Neural progenitor cell (in vitro differentiated cells): ENCODE measurements at regions not wholly inside any gene's neighbourhood (a gene's known extent, or its start where the extent isn't known, plus 50 kb on each side); places are given as distances from the start of the nearest gene placed in this dataset.
A peak's percentile ranks its signal among the peaks of the same experiment; 100 is the strongest.

Experiments used
- DNase-seq: peaks from one replicate; pipeline ENCODE4 v3.0.0-alpha.2; 2016; ENCODE audit warnings: low spot score
- H2AFZ ChIP-seq: fragments of 200-600 bp; sonication (generic); replicated peaks from 2 replicates; pipeline ENCODE4 v1.6.1; 2016; ENCODE audit warnings: antibody characterized with exemption
- H3F3A ChIP-seq: fragments of 200-600 bp; sonication (generic); 2 replicates; pipeline ENCODE4 v1.6.1; 2016; ENCODE audit warnings: antibody characterized with exemption, low read depth
- H3K27ac ChIP-seq: fragments of 200-600 bp; sonication (generic); 2 replicates; pipeline ENCODE4 v1.5.1; 2016; ENCODE audit warnings: mild to moderate bottlenecking
- H3K27me3 ChIP-seq: fragments of 200-600 bp; sonication (generic); 2 replicates; pipeline ENCODE4 v1.6.1; 2016; ENCODE audit warnings: mild to moderate bottlenecking, moderate library complexity
- H3K36me3 ChIP-seq: fragments of 200-600 bp; sonication (generic); 2 replicates; pipeline ENCODE4 v1.5.1; 2016
- H3K4me1 ChIP-seq: fragments of 200-600 bp; sonication (generic); 2 replicates; pipeline ENCODE4 v1.6.1; 2016; ENCODE audit warnings: mixed run types
- H3K4me2 ChIP-seq: fragments of 200-600 bp; sonication (generic); 2 replicates; pipeline ENCODE4 v1.6.1; 2016
- H3K4me3 ChIP-seq: fragments of 200-600 bp; sonication (generic); 2 replicates; pipeline ENCODE4 v1.5.1; 2016
- H3K79me2 ChIP-seq: fragments of 200-600 bp; sonication (generic); 2 replicates; pipeline ENCODE4 v1.6.1; 2016; ENCODE audit warnings: low read depth
- H3K9ac ChIP-seq: fragments of 200-600 bp; sonication (generic); 2 replicates; pipeline ENCODE4 v1.6.1; 2016
- H3K9me3 ChIP-seq: fragments of 200-600 bp; sonication (generic); 2 replicates; pipeline ENCODE4 v1.5.1; 2016; ENCODE audit warnings: low read depth
- H4K20me1 ChIP-seq: fragments of 200-600 bp; sonication (generic); 2 replicates; pipeline ENCODE4 v1.6.1; 2016; ENCODE audit warnings: low read depth
- H3K27ac Mint-ChIP-seq: 3 replicates; pipeline ENCODE4 v1.8.0; 2021; ENCODE audit warnings: mixed read lengths
- H3K27me3 Mint-ChIP-seq: 2 replicates; pipeline ENCODE4 v1.8.0; 2022; ENCODE audit warnings: low read depth, mild to moderate bottlenecking, inconsistent platforms, moderate library complexity, mixed read lengths; ENCODE audit not compliant: insufficient read depth
- H3K36me3 Mint-ChIP-seq: 3 replicates; pipeline ENCODE4 v1.8.0; 2021; ENCODE audit warnings: mixed read lengths
- H3K4me1 Mint-ChIP-seq: 3 replicates; pipeline ENCODE4 v1.8.0; 2021; ENCODE audit warnings: mixed read lengths
- H3K4me3 Mint-ChIP-seq: 3 replicates; pipeline ENCODE4 v1.8.0; 2021; ENCODE audit warnings: mild to moderate bottlenecking, moderate library complexity, mixed read lengths
- H3K9me3 Mint-ChIP-seq: 3 replicates; pipeline ENCODE4 v1.8.0; 2020; ENCODE audit warnings: mixed read lengths
- CTCF ChIP-seq: fragments of 200-600 bp; sonication (generic); IDR thresholded peaks from 2 replicates; pipeline ENCODE4 v1.5.1; 2017; ENCODE audit warnings: antibody characterized with exemption, mild to moderate bottlenecking
- EZH2 ChIP-seq: fragments of 200-600 bp; sonication (generic); IDR thresholded peaks from 2 replicates; pipeline ENCODE4 v1.6.1; 2017; ENCODE audit warnings: antibody characterized with exemption, mild to moderate bottlenecking, moderate library complexity
- EZH2phosphoT487 ChIP-seq: fragments of 200-600 bp; sonication (generic); IDR thresholded peaks from 2 replicates; pipeline ENCODE4 v1.6.1; 2017; ENCODE audit warnings: antibody characterized with exemption

- Histone ChIP-seq H3K4me2 (no peak overlapping the region), H3K27me3 (no peaks in the 10 kb centered on the region), H3K4me1 (no peaks in the 10 kb centered on the region), H3K27ac (no peak overlapping the region), H3K79me2 (no peaks in the 10 kb centered on the region), H3K36me3 (no peaks in the 10 kb centered on the region), H4K20me1 (no peaks in the 10 kb centered on the region), H2AFZ (no peak overlapping the region), H3K4me3 (no peak overlapping the region), H3K9me3 (no peaks in the 10 kb centered on the region), H3F3A (no peaks in the 10 kb centered on the region), H3K9ac (no peak overlapping the region)
- H3K36me3 Mint-ChIP-seq: no peaks in the 10 kb centered on the region
- no peak for TF ChIP-seq EZH2phosphoT487
- no peak for TF ChIP-seq EZH2
- no peak for TF ChIP-seq CTCF
- H3K4me3 Mint-ChIP-seq: no peak overlapping the region
- H3K27me3 Mint-ChIP-seq: no peaks in the 10 kb centered on the region
- no peak overlapping the region for H3K27ac Mint-ChIP-seq
- no peaks in the 10 kb centered on the region for H3K4me1 Mint-ChIP-seq
- H3K9me3 Mint-ChIP-seq: no peaks in the 10 kb centered on the region
- DNase-seq: no peak
Observed at GRCh38 chr5:15206133-15206532, 293.8 kb upstream of the FBXL7 start.

GRCh38 chr5:15203376-15203775 is 296.6 kb upstream of the FBXL7 start:
- Mint-ChIP-seq H3K4me1 (no peaks in the 10 kb centered on the region), H3K27ac (no peak overlapping the region), H3K4me3 (no peak overlapping the region), H3K27me3 (no peaks in the 10 kb centered on the region), H3K9me3 (peaks cover 2% of the 10 kb centered on the region), H3K36me3 (no peaks in the 10 kb centered on the region)
- Histone ChIP-seq H3K4me2 (no peak overlapping the region), H3F3A (no peaks in the 10 kb centered on the region), H4K20me1 (no peaks in the 10 kb centered on the region), H3K4me3 (no peak overlapping the region), H2AFZ (no peak overlapping the region), H3K79me2 (no peaks in the 10 kb centered on the region), H3K36me3 (no peaks in the 10 kb centered on the region), H3K4me1 (no peaks in the 10 kb centered on the region), H3K9ac (no peak overlapping the region), H3K27me3 (no peaks in the 10 kb centered on the region), H3K27ac (no peak overlapping the region), H3K9me3 (no peaks in the 10 kb centered on the region)
- no peak for DNase-seq
- no peak for TF ChIP-seq CTCF
- TF ChIP-seq EZH2phosphoT487: no peak
- no peak for TF ChIP-seq EZH2

- H3K9ac ChIP-seq: no peak overlapping the region
- no peaks in the 10 kb centered on the region for H3F3A ChIP-seq
- H3K4me2 ChIP-seq: no peak overlapping the region
- H3K79me2 ChIP-seq: no peaks in the 10 kb centered on the region
- H3K27ac Mint-ChIP-seq: no peak overlapping the region
- peaks cover 5% of the 10 kb centered on the region for H3K9me3 Mint-ChIP-seq
- H3K27ac ChIP-seq: no peak overlapping the region
- H3K4me1 Mint-ChIP-seq: no peaks in the 10 kb centered on the region
- H3K36me3 ChIP-seq: no peaks in the 10 kb centered on the region
- H4K20me1 ChIP-seq: no peaks in the 10 kb centered on the region
- no peak overlapping the region for H3K4me3 Mint-ChIP-seq
- no peak for DNase-seq
- no peaks in the 10 kb centered on the region for H3K9me3 ChIP-seq
- peaks cover 2% of the 10 kb centered on the region for H3K27me3 Mint-ChIP-seq
- no peak overlapping the region for H2AFZ ChIP-seq
- no peaks in the 10 kb centered on the region for H3K4me1 ChIP-seq
- H3K27me3 ChIP-seq: no peaks in the 10 kb centered on the region
- no peak for TF ChIP-seq EZH2phosphoT487
- peak; percentile 11 for TF ChIP-seq CTCF
- no peak for TF ChIP-seq EZH2
- H3K4me3 ChIP-seq: no peak overlapping the region
- no peaks in the 10 kb centered on the region for H3K36me3 Mint-ChIP-seq
Observed at GRCh38 chr5:15191012-15191411, 309.0 kb upstream of the FBXL7 start.

GRCh38 chr5:15183520-15183919 is 311.9 kb upstream of the ANKH start:
- Histone ChIP-seq H3K4me3 (no peak overlapping the region), H2AFZ (no peak overlapping the region), H3K27me3 (no peaks in the 10 kb centered on the region), H3K9me3 (no peaks in the 10 kb centered on the region), H3K27ac (no peak overlapping the region), H3K79me2 (no peaks in the 10 kb centered on the region), H3K4me1 (no peaks in the 10 kb centered on the region), H4K20me1 (no peaks in the 10 kb centered on the region), H3K4me2 (no peak overlapping the region), H3K36me3 (no peaks in the 10 kb centered on the region), H3K9ac (no peak overlapping the region), H3F3A (no peaks in the 10 kb centered on the region)
- no peak overlapping the region for H3K27ac Mint-ChIP-seq
- no peaks in the 10 kb centered on the region for H3K36me3 Mint-ChIP-seq
- peaks cover 2% of the 10 kb centered on the region for H3K27me3 Mint-ChIP-seq
- H3K4me3 Mint-ChIP-seq: no peak overlapping the region
- DNase-seq: no peak
- no peaks in the 10 kb centered on the region for H3K4me1 Mint-ChIP-seq
- peaks cover 2% of the 10 kb centered on the region for H3K9me3 Mint-ChIP-seq
- TF ChIP-seq EZH2 (no peak), EZH2phosphoT487 (no peak), CTCF (peak; percentile 45)
